KBM-7 (cell line): ENCODE measurements at regions not wholly inside any gene's neighbourhood (a gene's known extent, or its start where the extent isn't known, plus 50 kb on each side); places are given as distances from the start of the nearest gene placed in this dataset.

Source experiments
- DNase-seq: peaks from one replicate; pipeline ENCODE4 v3.0.0-alpha.2; 2015
- in situ Hi-C: fragments of 300-500 bp; cut with MboI; formaldehyde crosslinking; loops from 2 replicates; pipeline ENCODE4 v1.14.3; 2020; ENCODE audit warnings: low sequenced_read_pairs, low pct_unique_long_range_greater_than_20kb, mixed read lengths

- DNase-seq, result no peak
- in situ Hi-C loops, result no loop called here
Observed at GRCh38 chr11:15704064-15704463, 589.3 kb downstream of the INSC start.

- DNase-seq, result no peak
- in situ Hi-C loops, result no loop called here
Observed at GRCh38 chr11:15704556-15704955, 589.8 kb downstream of the INSC start.

- in situ Hi-C loops, result no loop called here
- DNase-seq, result no peak
Observed at GRCh38 chr11:15705891-15706290, 591.2 kb downstream of the INSC start.

- no peak for DNase-seq
- in situ Hi-C loops, result no loop called here
Observed at GRCh38 chr11:15707194-15707593, 592.5 kb downstream of the INSC start.

- in situ Hi-C loops, result no loop called here
- DNase-seq, result no peak
Observed at GRCh38 chr11:15707971-15708370, 593.2 kb downstream of the INSC start.

- in situ Hi-C loops, result no loop called here
- no peak for DNase-seq
Observed at GRCh38 chr11:15710580-15711275, 596.0 kb downstream of the INSC start.

GRCh38 chr11:15711311-15711710 is 596.6 kb downstream of the INSC start:
- DNase-seq, result no peak
- in situ Hi-C loops, result no loop called here

- DNase-seq, result no peak
- in situ Hi-C loops, result no loop called here
Observed at GRCh38 chr11:15714641-15715399, 600.1 kb downstream of the INSC start.

GRCh38 chr11:15716550-15716949 is 601.8 kb downstream of the INSC start:
- DNase-seq, result no peak
- in situ Hi-C loops, result no loop called here

GRCh38 chr11:15720460-15720859 is 605.7 kb downstream of the INSC start:
- no peak for DNase-seq
- in situ Hi-C loops, result no loop called here

- no peak for DNase-seq
- in situ Hi-C loops, result no loop called here
Observed at GRCh38 chr11:15723966-15724365, 609.2 kb downstream of the INSC start.

- in situ Hi-C loops, result no loop called here
- DNase-seq, result no peak
Observed at GRCh38 chr11:15724601-15725000, 609.9 kb downstream of the INSC start.

GRCh38 chr11:15725246-15725645 is 610.5 kb downstream of the INSC start:
- no peak for DNase-seq
- in situ Hi-C loops, result no loop called here

- in situ Hi-C loops, result no loop called here
- no peak for DNase-seq
Observed at GRCh38 chr11:15726221-15726746, 611.6 kb downstream of the INSC start.

- no peak for DNase-seq
- in situ Hi-C loops, result no loop called here
Observed at GRCh38 chr11:15726893-15727519, 612.3 kb downstream of the INSC start.

- in situ Hi-C loops, result no loop called here
- no peak for DNase-seq
Observed at GRCh38 chr11:15727520-15727914, 612.8 kb downstream of the INSC start.

GRCh38 chr11:15728207-15728606 is 613.5 kb downstream of the INSC start:
- DNase-seq, result no peak
- in situ Hi-C loops, result no loop called here

GRCh38 chr11:15730263-15730994 is 615.7 kb downstream of the INSC start:
- DNase-seq, result no peak
- in situ Hi-C loops, result no loop called here

- no peak for DNase-seq
- in situ Hi-C loops, result no loop called here
Observed at GRCh38 chr11:15730995-15731385, 616.3 kb downstream of the INSC start.

GRCh38 chr11:15735706-15736105 is 620.6 kb downstream of the SOX6 start:
- no peak for DNase-seq
- in situ Hi-C loops, result no loop called here
